Suprapubic skin (tissue), 3 donors: ENCODE measurements at regions not wholly inside any gene's neighbourhood (a gene's known extent, or its start where the extent isn't known, plus 50 kb on each side); places are given as distances from the start of the nearest gene placed in this dataset.

ENCODE experiments used
- CTCF ChIP-seq, 2 donors: fragments of 200-600 bp in 1 of 2; fragments of 450-650 bp in 1 of 2; sonication (generic) in 1 of 2; IDR thresholded peaks; one replicate each; pipeline ENCODE4 v1.5.1; 2016 to 2019; ENCODE audit warnings: antibody characterized with exemption in 2 of 2, mild to moderate bottlenecking in 1 of 2, moderate library complexity in 1 of 2
- EP300 ChIP-seq: sonication (generic); formaldehyde crosslinking; IDR thresholded peaks from one replicate; pipeline ENCODE4 v1.6.1; 2017; ENCODE audit warnings: antibody characterized with exemption
- POLR2A ChIP-seq, 2 donors: fragments of 450-650 bp; IDR thresholded peaks; one replicate each; pipeline ENCODE4 v1.6.1; 2017; ENCODE audit warnings: antibody characterized with exemption in 2 of 2, mild to moderate bottlenecking in 2 of 2, moderate library complexity in 2 of 2

GRCh38 chr5:148897842-148898241 is 71.4 kb downstream of the ADRB2 start:
- TF ChIP-seq CTCF (IDR thresholded peaks at IDR 0.05) (no peak), EP300 (no peak), POLR2A (IDR thresholded peaks at IDR 0.05) (no peak)
